Hepatocyte (in vitro differentiated cells): ENCODE measurements at regions not wholly inside any gene's neighbourhood (a gene's known extent, or its start where the extent isn't known, plus 50 kb on each side); places are given as distances from the start of the nearest gene placed in this dataset.
A peak's percentile ranks its signal among the peaks of the same experiment; 100 is the strongest.

Experiments used
- DNase-seq: peaks from one replicate; pipeline ENCODE4 v3.0.0-alpha.2; 2016; ENCODE audit warnings: low spot score
- H2AFZ ChIP-seq: fragments of 200-600 bp; sonication (generic); 2 replicates; pipeline ENCODE4 v1.6.0; 2016; ENCODE audit warnings: antibody characterized with exemption, mild to moderate bottlenecking
- H3K27ac ChIP-seq: fragments of 200-600 bp; sonication (generic); 2 replicates; pipeline ENCODE4 v1.5.1; 2016; ENCODE audit warnings: mild to moderate bottlenecking
- H3K27me3 ChIP-seq: fragments of 200-600 bp; sonication (generic); 2 replicates; pipeline ENCODE4 v1.6.1; 2016
- H3K36me3 ChIP-seq: fragments of 200-600 bp; sonication (generic); replicated peaks from 2 replicates; pipeline ENCODE4 v1.5.1; 2016; ENCODE audit warnings: low read depth; ENCODE audit not compliant: insufficient read depth
- H3K4me1 ChIP-seq: fragments of 200-600 bp; sonication (generic); 2 replicates; pipeline ENCODE4 v1.5.1; 2016; ENCODE audit warnings: mild to moderate bottlenecking, moderate library complexity; ENCODE audit not compliant: insufficient read depth
- H3K4me2 ChIP-seq: fragments of 200-600 bp; sonication (generic); 2 replicates; pipeline ENCODE4 v1.6.0; 2016
- H3K4me3 ChIP-seq: fragments of 200-600 bp; sonication (generic); 2 replicates; pipeline ENCODE4 v1.5.1; 2016; ENCODE audit warnings: mild to moderate bottlenecking
- H3K79me2 ChIP-seq: fragments of 200-600 bp; sonication (generic); 2 replicates; pipeline ENCODE4 v1.6.0; 2017; ENCODE audit warnings: mild to moderate bottlenecking
- H3K9me2 ChIP-seq: fragments of 200-600 bp; sonication (generic); replicated peaks from 2 replicates; pipeline ENCODE4 v1.6.0; 2017; ENCODE audit warnings: mild to moderate bottlenecking; ENCODE audit not compliant: insufficient read depth
- H3K9me3 ChIP-seq: fragments of 200-600 bp; sonication (generic); 2 replicates; pipeline ENCODE4 v1.5.1; 2016; ENCODE audit warnings: low read depth, mild to moderate bottlenecking
- H4K20me1 ChIP-seq: fragments of 200-600 bp; sonication (generic); 2 replicates; pipeline ENCODE4 v1.6.0; 2016; ENCODE audit warnings: mild to moderate bottlenecking; ENCODE audit not compliant: insufficient read depth, poor library complexity, severe bottlenecking
- CTCF ChIP-seq: fragments of 200-600 bp; sonication (generic); IDR thresholded peaks from 2 replicates; pipeline ENCODE4 v1.5.1; 2016; ENCODE audit warnings: antibody characterized with exemption, mild to moderate bottlenecking; ENCODE audit not compliant: poor library complexity
- EZH2 ChIP-seq: fragments of 200-600 bp; sonication (generic); IDR thresholded peaks from 2 replicates; pipeline ENCODE4 v1.6.1; 2016; ENCODE audit warnings: antibody characterized with exemption, mild to moderate bottlenecking, borderline replicate concordance
- EZH2phosphoT487 ChIP-seq: fragments of 200-600 bp; sonication (generic); IDR thresholded peaks from one replicate; pipeline ENCODE4 v1.6.1; 2018; ENCODE audit warnings: antibody characterized with exemption, mild to moderate bottlenecking, low read depth, moderate library complexity; ENCODE audit not compliant: unreplicated experiment, severe bottlenecking
- WGBS: methylation state at CpG from one replicate; pipeline ENCODE4 v1.1.6; 2016; ENCODE audit warnings: low lambda C conversion rate; ENCODE audit errors: missing lambda C conversion rate; 5-methylcytosine and 5-hydroxymethylcytosine counted together

- no peaks in the 10 kb centered on the region for H3K36me3 ChIP-seq
- no peak overlapping the region for H3K4me3 ChIP-seq
- no peaks in the 10 kb centered on the region for H3K4me1 ChIP-seq
- no peaks in the 10 kb centered on the region for H3K9me3 ChIP-seq
- TF ChIP-seq EZH2phosphoT487 (no peak), EZH2 (no peak), CTCF (no peak)
- no peaks in the 10 kb centered on the region for H3K9me2 ChIP-seq
- no peaks in the 10 kb centered on the region for H3K27me3 ChIP-seq
- H3K27ac ChIP-seq, result no peak overlapping the region
- no peak overlapping the region for H3K4me2 ChIP-seq
- H2AFZ ChIP-seq, result no peak overlapping the region
- 57% methylated on average over 3 of the region's 3 CpGs for WGBS
- H4K20me1 ChIP-seq, result no peaks in the 10 kb centered on the region
- H3K79me2 ChIP-seq, result no peaks in the 10 kb centered on the region
- peak; percentile 12 for DNase-seq
Observed at GRCh38 chr6:156262014-156262413, 515.2 kb upstream of the ARID1B start.

GRCh38 chr6:156260815-156261214, 516.4 kb upstream of the ARID1B start:
- no peaks in the 10 kb centered on the region for H3K79me2 ChIP-seq

GRCh38 chr6:156258981-156259380, 518.2 kb upstream of the ARID1B start:
- Histone ChIP-seq H3K4me3 (no peak overlapping the region), H2AFZ (no peak overlapping the region), H4K20me1 (no peaks in the 10 kb centered on the region), H3K27ac (no peak overlapping the region), H3K9me3 (no peaks in the 10 kb centered on the region), H3K9me2 (no peaks in the 10 kb centered on the region), H3K4me2 (no peak overlapping the region), H3K4me1 (no peaks in the 10 kb centered on the region), H3K27me3 (no peaks in the 10 kb centered on the region), H3K36me3 (no peaks in the 10 kb centered on the region), H3K79me2 (no peaks in the 10 kb centered on the region)
- 94% methylated on average over 3 of the region's 3 CpGs for WGBS
- no peak for DNase-seq
- TF ChIP-seq EZH2 (no peak), CTCF (no peak), EZH2phosphoT487 (no peak)

More at GRCh38 chr6:156260815-156261214, 516.4 kb upstream of the ARID1B start:
- Histone ChIP-seq H3K9me3 (no peaks in the 10 kb centered on the region), H3K27me3 (no peaks in the 10 kb centered on the region), H3K27ac (no peak overlapping the region), H2AFZ (no peak overlapping the region), H3K36me3 (no peaks in the 10 kb centered on the region), H3K9me2 (no peaks in the 10 kb centered on the region), H4K20me1 (no peaks in the 10 kb centered on the region), H3K4me2 (no peak overlapping the region), H3K4me1 (no peaks in the 10 kb centered on the region), H3K4me3 (no peak overlapping the region)
- 83% methylated on average over 3 of the region's 3 CpGs for WGBS
- no peak for DNase-seq
- TF ChIP-seq EZH2 (no peak), EZH2phosphoT487 (no peak), CTCF (no peak)

GRCh38 chr6:156256161-156256560, 521.0 kb upstream of the ARID1B start:
- Histone ChIP-seq H3K79me2 (no peaks in the 10 kb centered on the region), H3K9me3 (no peaks in the 10 kb centered on the region), H3K27me3 (no peaks in the 10 kb centered on the region), H3K36me3 (no peaks in the 10 kb centered on the region), H2AFZ (no peak overlapping the region), H3K4me1 (no peaks in the 10 kb centered on the region), H3K9me2 (no peaks in the 10 kb centered on the region), H3K4me3 (no peak overlapping the region), H3K4me2 (no peak overlapping the region), H4K20me1 (no peaks in the 10 kb centered on the region), H3K27ac (no peak overlapping the region)
- DNase-seq, result no peak
- TF ChIP-seq CTCF (no peak), EZH2 (no peak), EZH2phosphoT487 (no peak)
- WGBS, result 91% methylated on average over 10 of the region's 10 CpGs
